ENCODE measurements at regions not wholly inside any gene's neighbourhood (a gene's known extent, or its start where the extent isn't known, plus 50 kb on each side); places are given as distances from the start of the nearest gene placed in this dataset.
A peak's percentile ranks its signal among the peaks of the same experiment; 100 is the strongest.
"Not testable (repeated sequence)": the region's sequence is repeated elsewhere in the genome, so short reads cannot be mapped to it uniquely, and the experiment has no call there.

GRCh38 chr2:57440437-57440836, 606.2 kb upstream of the VRK2 start:
- no peak for DNase-seq

- DNase-seq: no peak
These were observed 603.5 kb upstream of the VRK2 start for GRCh38 chr2:57443086-57443485.

DNA sequence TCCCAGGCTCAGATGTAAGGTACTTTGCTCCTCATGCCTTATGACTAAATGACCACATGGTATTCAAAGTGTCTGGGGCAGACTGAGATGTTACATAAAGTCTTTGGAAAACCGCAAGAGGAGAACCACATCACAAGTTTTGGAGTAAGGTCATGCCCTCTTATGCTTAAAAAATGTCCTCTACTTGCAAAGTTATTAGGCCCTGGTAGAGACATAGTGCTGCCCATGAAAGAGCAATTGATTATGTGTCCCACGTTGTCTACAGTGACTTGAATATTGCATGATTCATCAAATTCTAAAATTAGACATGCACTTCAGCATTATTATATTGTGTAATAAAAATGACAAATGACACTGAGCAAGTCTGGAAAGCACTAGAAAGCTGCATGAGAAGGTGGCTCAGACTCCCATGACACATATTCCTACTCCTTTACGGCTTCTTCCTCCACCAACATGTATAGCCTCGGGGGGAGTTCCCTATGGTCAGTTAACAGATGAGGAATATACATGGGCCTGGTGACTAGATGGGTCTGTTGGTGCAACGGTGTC, 602.6 kb upstream of the VRK2 start:
- DNase-seq: no peak

DNA sequence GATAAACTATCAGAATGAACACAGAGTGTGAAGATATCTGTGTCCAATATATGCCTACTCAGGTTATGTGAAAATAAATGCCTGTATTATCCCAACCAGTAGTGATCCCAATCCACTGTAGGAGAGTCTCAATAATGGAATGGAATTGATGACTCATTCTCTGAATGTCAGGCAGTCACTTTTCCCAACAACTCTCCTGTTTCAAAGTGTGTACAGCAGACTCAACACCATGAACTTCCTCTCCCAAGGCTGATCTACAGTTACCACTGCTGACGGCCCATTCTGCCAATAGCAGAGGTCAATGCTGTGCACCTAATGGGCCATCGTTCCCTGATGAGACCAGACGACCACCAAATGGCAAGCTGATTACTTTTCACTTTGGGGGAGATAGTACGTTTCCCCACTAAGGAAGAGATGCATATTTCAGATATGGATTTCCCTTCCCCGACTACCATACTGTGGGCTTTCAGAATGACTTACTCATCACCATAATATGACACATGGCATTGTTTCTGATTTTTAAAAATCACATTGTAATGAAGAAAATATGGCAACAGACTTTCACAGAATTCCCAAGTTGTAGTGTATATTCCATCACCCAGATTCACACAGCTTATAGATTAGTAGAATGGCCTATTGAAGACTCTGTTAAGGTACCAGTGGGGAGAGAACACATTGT, 601.7 kb upstream of the VRK2 start:
- DNase-seq: no peak

- no peak for DNase-seq
These were observed 597.8 kb upstream of the VRK2 start for GRCh38 chr2:57448816-57449215.

- DNase-seq: no peak
These were observed 596.4 kb upstream of the VRK2 start for GRCh38 chr2:57450170-57450569.

DNA sequence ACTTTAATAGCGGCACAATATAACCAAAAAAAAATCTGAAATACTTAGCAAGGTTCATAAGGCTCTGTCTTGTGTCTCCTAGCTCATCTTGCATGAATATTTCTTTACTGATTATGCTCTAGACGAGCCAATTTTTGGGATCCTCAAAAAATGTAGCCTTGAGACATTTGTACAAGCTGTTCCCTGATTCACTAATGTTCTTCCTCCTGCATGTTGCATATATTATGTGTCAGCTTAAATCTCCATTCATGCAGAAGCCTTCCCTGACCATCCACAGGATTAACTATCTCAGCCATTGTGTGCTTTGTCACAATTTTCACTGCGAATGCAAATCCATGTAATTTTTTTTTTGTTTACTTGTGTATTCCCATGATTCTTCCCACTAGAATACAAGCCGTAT, 594.0 kb upstream of the VRK2 start:
- DNase-seq: no peak

DNA sequence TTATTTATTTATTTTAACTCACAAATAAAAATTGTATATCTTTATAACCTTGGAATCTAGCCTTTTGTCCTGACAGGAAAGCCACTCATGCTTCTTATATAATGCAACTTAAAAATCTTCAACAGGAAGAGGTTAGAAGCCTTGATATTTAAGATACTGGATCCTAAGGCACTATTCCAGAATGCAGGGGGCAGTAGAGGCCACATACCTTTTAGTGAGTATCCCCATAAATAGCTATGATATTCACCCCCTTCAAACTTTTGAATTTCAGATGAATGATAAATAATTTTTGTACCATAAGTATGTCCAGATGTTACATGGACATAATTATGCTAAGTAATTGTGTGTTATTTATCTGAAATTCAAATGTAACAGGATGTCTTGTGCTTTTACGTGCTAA, 592.7 kb upstream of the VRK2 start:
- no peak for DNase-seq

GRCh38 chr2:57460396-57461276, 586.0 kb upstream of the VRK2 start:
- no peak for DNase-seq

GRCh38 chr2:57461624-57462023, 585.0 kb upstream of the VRK2 start:
- DNase-seq: no peak

DNA sequence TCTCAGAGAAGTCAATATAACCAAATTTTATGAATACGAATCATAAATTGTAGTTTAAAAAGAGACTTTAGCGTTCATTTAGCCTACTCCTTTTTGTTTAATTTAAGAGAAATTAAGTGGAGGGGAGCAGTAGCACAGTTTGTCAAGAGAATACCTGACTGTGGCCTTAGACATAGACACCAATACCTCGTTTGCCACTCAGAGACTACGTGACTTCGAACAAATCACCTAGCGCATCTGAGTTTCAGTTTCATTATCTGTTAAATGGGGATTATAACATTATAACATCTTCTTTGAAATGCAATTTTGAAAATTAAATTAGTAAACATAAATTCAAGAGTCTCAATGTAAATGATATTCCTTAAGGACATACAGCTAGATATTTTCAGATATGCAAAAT, 581.5 kb upstream of the VRK2 start:
- no peak for DNase-seq

GRCh38 chr2:57465967-57466366, 580.6 kb upstream of the VRK2 start:
- DNase-seq: no peak

GRCh38 chr2:57475391-57475790, 571.2 kb upstream of the VRK2 start:
- DNase-seq: no peak

- DNase-seq: no peak
These were observed 566.6 kb upstream of the VRK2 start for GRCh38 chr2:57479981-57480380.

GRCh38 chr2:57488061-57488460, 558.5 kb upstream of the VRK2 start:
- no peak for DNase-seq

- DNase-seq: no peak
These were observed 555.9 kb upstream of the VRK2 start for GRCh38 chr2:57490741-57491140.

DNA sequence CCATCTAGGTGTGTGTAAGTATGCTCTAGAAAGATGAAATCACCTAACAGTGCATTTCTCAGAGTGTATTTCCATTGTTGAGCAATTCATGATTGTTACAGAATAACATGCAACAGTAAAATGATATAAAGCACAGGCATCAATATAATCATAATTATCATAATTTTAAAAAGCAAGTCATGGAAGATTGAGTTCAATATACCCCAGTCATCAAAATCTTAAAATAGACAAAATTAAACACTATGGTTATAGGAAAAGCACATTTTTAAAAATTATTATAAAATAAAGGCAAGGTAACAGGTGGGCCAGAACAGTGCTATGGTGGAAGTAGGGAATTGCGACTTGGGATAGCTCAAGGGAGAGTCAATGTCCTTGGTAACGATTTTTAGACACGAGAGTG, 555.4 kb upstream of the VRK2 start:
- DNase-seq: no peak

GRCh38 chr2:57493966-57494365, 552.6 kb upstream of the VRK2 start:
- not testable (repeated sequence) for DNase-seq

- peak; percentile 46 for DNase-seq
These were observed 549.0 kb upstream of the VRK2 start for GRCh38 chr2:57497489-57498096.

- DNase-seq: no peak
These were observed 541.8 kb upstream of the VRK2 start for GRCh38 chr2:57504787-57505186.

GRCh38 chr2:57509189-57509588, 537.4 kb upstream of the VRK2 start:
- no peak for DNase-seq

DNA sequence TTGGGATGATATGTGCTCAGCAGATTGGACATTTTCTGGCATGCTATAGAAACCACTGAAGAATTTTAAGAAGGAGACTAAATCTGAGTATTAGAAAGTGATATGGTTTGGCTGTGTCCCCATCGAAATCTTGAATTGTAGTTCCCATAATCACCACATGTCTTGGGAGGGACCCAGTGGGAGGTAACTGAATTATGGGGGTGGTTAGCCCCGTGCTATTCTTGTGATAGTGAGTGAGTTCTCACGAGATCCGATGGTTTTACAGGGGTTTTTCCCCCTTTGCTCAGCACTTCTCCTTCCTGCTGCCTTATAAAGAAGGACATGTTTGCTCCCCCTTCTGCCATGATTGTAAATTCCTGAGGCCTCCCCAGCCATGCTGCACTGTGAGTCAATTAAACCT, 535.9 kb upstream of the VRK2 start:
- DNase-seq: no peak

DNA sequence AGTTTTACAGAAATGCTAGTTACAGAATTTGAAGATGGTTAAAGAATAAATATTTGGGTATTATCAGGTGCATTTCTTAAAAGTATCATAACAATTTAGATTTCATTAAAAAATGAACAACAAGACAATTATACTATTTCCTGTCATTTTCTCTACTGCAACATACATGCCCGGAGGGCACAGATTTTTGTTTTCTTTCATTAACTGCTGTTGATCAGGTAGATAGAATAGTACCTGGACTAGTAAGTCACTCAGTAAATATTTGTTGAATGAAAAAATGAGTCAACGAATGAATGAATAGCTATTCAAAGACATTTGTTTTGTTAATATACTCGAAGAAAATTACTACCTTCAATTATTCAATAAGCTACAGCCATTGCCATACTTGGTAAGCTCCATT, 531.2 kb upstream of the VRK2 start:
- DNase-seq: no peak

Measured in left kidney (tissue), 1 donor.